Heart left ventricle (tissue), 16 donors: ENCODE measurements at regions not wholly inside any gene's neighbourhood (a gene's known extent, or its start where the extent isn't known, plus 50 kb on each side); places are given as distances from the start of the nearest gene placed in this dataset.

Experiments
- ATAC-seq, 4 donors: fragments of 200-7000 bp; cut with Tn5 transposase; one replicate each; pipeline ENCODE4 v1.9.1; 2020 to 2022; ENCODE audit warnings: moderate library complexity in 4 of 4, mild to moderate bottlenecking in 3 of 4, moderate number of reproducible peaks in 1 of 4
- DNase-seq, 5 donors: peaks; one replicate each; pipeline ENCODE4 v3.0.0-alpha.2; 2020
- H3K27ac ChIP-seq, 12 donors: fragments of 200-600 bp; sonication (generic) in 4 of 12; one replicate each; pipeline versions ENCODE4 v1.5.0 to v1.8.0; 2016 to 2022; ENCODE audit warnings: mild to moderate bottlenecking in 2 of 12
- H3K27me3 ChIP-seq, 9 donors: fragments of 200-600 bp; sonication (generic) in 2 of 9; one replicate each; pipeline versions ENCODE4 v1.5.1 to v1.8.0; 2016 to 2022; ENCODE audit warnings: mild to moderate bottlenecking in 3 of 9
- H3K36me3 ChIP-seq, 9 donors: fragments of 200-600 bp; sonication (generic) in 2 of 9; one replicate each; pipeline versions ENCODE4 v1.5.0 to v1.8.0; 2018 to 2022; ENCODE audit warnings: mild to moderate bottlenecking in 2 of 9
- H3K4me1 ChIP-seq, 12 donors: fragments of 200-600 bp; sonication (generic) in 4 of 12; one replicate each; pipeline versions ENCODE4 v1.5.0 to v1.8.0; 2016 to 2022; ENCODE audit warnings: mild to moderate bottlenecking in 3 of 12
- H3K4me3 ChIP-seq, 12 donors: fragments of 200-600 bp; sonication (generic) in 4 of 12; one replicate each; pipeline versions ENCODE4 v1.5.0 to v1.8.0; 2017 to 2022; ENCODE audit warnings: mild to moderate bottlenecking in 9 of 12, moderate library complexity in 4 of 12
- H3K9me3 ChIP-seq, 12 donors: fragments of 200-600 bp; sonication (generic) in 4 of 12; one replicate each; pipeline versions ENCODE4 v1.5.0 to v1.8.0; 2016 to 2022; ENCODE audit warnings: mild to moderate bottlenecking in 1 of 12
- POLR2A ChIP-seq, 2 donors: fragments of 450-650 bp; IDR thresholded peaks; one replicate each; pipeline ENCODE4 v1.6.1; 2017; ENCODE audit warnings: antibody characterized with exemption in 2 of 2, mild to moderate bottlenecking in 2 of 2, moderate library complexity in 2 of 2
- WGBS, 4 donors: extraction: QIAGEN DNeasy Blood & Tissue Kit in 2 of 4; methylation state at CpG; one replicate each; pipeline versions ENCODE4 v1.1.5 to v1.1.7; 2013 to 2018; 5-methylcytosine and 5-hydroxymethylcytosine counted together
- intact Hi-C, 10 donors: fragments of 100-400 bp; cut with DNase I; formaldehyde crosslinking; loops; one replicate each; pipeline versions ENCODE4 v1.11.1 to v1.14.2; 2022
- TF ChIP-seq, protein P1 (sequence below), 12 donors: fragments of 200-600 bp; sonication (generic) in 4 of 12; IDR thresholded peaks; one replicate each; pipeline versions ENCODE4 v1.5.0 to v1.8.0; 2018 to 2022; ENCODE audit warnings: antibody characterized with exemption in 12 of 12, mild to moderate bottlenecking in 5 of 12
- donor health status: ischemic (EF 13 %, LVEDD 7.1; RV severe dilation, severe dysfunction).
- donor health status: healthy with polysubstance abuse.
- donor health status: DM: no; HTN: yes; CAD: no.
- donor health status: DM: no; HTN: no; CAD: no.
- donor health status: ischemic (EF 25% LVEDD 6.9; RV normal size, moderate dysfunction).
- donor health status: ischemic (EF 25% LVEDD 5.7; RV mildly dilated, moderate dysfunction).
- donor health status: healthy.
- donor health status: DM: yes; HTN: yes; CAD: no.
- donor health status: ischemic (EF 35%, LVEDD 5.7; RV mildly dilated, moderate dysfunction).
- donor health status: nonischemic (EF 11% LVEDD 7.7; RV severe dilation, severe dysfunction).
- donor health status: DM: yes; HTN: yes; CAD: no.
- donor health status: PGD.
- donor health status: ischemic (EF 29% LVEDD 5.4; RV normal size, mild dysfunction).
- donor health status: nonischemic (EF 23%, LVEDD 6.1; RV moderate dilation, normal function).

DNA sequence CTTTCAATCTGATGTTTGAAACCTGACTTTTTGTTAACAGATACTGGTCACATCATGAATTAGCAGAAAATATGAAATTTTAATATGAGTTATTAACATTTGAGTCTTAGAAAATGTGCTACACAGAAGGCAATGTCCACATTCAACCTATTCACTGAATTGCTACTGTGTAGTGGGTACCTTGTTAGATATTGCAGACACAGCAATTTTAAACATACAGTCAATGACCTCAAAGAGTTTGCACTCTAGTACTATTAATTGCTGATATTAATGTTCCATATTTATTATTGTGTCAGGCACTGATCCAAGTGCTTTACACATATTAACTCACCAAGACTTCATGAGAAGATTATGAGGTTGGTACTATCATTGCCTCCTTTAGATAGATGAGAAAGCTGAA is 385.4 kb upstream of the PKDCC start:
- no peak for ATAC-seq
- Histone ChIP-seq H3K27me3 (no peaks in the 10 kb centered on the region), H3K4me1 (peaks cover 0 to 4% (median 0%) of the 10 kb centered on the region in 12 donors), H3K9me3 (no peaks in the 10 kb centered on the region), H3K27ac (no peak overlapping the region), H3K4me3 (no peak overlapping the region), H3K36me3 (no peaks in the 10 kb centered on the region)
- intact Hi-C loops, result no loop called here
- TF ChIP-seq, protein P1, sequence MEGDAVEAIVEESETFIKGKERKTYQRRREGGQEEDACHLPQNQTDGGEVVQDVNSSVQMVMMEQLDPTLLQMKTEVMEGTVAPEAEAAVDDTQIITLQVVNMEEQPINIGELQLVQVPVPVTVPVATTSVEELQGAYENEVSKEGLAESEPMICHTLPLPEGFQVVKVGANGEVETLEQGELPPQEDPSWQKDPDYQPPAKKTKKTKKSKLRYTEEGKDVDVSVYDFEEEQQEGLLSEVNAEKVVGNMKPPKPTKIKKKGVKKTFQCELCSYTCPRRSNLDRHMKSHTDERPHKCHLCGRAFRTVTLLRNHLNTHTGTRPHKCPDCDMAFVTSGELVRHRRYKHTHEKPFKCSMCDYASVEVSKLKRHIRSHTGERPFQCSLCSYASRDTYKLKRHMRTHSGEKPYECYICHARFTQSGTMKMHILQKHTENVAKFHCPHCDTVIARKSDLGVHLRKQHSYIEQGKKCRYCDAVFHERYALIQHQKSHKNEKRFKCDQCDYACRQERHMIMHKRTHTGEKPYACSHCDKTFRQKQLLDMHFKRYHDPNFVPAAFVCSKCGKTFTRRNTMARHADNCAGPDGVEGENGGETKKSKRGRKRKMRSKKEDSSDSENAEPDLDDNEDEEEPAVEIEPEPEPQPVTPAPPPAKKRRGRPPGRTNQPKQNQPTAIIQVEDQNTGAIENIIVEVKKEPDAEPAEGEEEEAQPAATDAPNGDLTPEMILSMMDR (IDR thresholded peaks at IDR 0.05), result no peak
- TF ChIP-seq POLR2A (IDR thresholded peaks at IDR 0.05), result no peak
- no peak for DNase-seq

DNA sequence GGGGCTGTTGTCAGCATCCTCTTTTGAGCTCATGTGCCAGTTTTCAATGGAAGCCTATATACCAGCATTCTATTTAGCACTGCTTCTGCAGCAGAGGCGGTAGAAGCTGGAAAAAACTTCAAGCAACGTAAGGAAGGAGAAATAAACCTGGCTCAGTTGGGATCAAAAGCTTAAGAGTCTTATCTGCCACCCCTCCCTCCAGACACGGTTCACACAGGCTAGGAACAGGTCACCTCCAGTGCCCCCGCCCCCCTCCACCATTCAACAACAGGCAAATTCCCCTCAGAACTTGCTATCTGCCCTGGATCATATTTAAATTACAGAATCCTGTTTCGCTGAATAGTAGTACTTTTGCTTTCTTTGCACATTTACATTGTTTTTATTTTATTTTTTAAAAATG is 384.8 kb upstream of the PKDCC start:
- Histone ChIP-seq H3K4me3 (no peak overlapping the region), H3K4me1 (peaks cover 0 to 4% (median 0%) of the 10 kb centered on the region in 12 donors), H3K36me3 (no peaks in the 10 kb centered on the region), H3K27me3 (no peaks in the 10 kb centered on the region), H3K27ac (no peak overlapping the region), H3K9me3 (no peaks in the 10 kb centered on the region)
- 77 to 86% (median 80%) methylated on average over 5 of the region's 5 CpGs for WGBS, 4 donors
- DNase-seq (no peak), ATAC-seq (no peak)
- no peak for TF ChIP-seq POLR2A (IDR thresholded peaks at IDR 0.05)
- TF ChIP-seq, protein P1 (IDR thresholded peaks at IDR 0.05), result no peak
- intact Hi-C loops, result no loop called here

DNA sequence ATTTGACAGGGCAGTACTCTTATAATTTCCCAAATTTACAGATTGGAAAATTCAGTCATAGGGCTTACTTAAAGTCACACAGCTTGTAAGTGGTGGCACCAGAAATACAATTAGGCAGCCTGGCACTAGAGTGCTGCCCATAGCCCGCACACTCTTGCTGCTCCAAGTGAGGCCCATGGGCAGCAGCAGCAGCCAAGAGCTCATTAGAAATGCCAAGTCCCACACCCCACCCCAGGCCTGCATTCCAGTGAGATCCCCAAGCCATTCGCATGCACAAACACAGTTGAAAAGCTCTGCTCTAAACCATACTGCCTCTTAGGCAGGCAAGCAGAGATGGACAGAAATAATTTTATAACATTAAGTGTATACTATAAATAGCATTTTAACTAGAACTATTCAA is 379.3 kb upstream of the PKDCC start:
- intact Hi-C loops, result no loop called here
- TF ChIP-seq POLR2A (IDR thresholded peaks at IDR 0.05), result no peak
- TF ChIP-seq, protein P1 (IDR thresholded peaks at IDR 0.05), result no peak
- no peaks in the 10 kb centered on the region for H3K9me3 ChIP-seq

DNA sequence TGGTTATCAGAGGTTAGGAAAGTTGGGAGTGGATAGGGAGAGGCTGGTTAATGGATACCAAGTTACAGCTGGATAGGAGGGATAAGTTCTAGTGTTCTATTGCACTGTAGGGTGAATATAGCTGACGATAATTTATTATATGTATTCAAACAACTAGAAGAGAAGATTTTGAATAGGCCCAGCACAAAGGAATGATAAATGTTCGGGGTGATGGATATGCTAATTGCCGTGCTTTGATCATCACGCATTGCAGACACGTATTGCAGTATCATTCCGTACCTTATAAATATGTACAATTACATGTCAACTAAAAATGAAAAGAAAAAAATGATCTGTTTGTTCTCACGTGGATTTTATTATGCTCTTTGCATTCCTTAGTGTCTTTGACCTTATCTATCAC is 369.2 kb upstream of the PKDCC start:
- ATAC-seq, result no peak
- H3K27ac ChIP-seq, result no peak overlapping the region
- H3K4me1 ChIP-seq, result no peaks in the 10 kb centered on the region
- no peak for DNase-seq
- TF ChIP-seq, protein P1 (IDR thresholded peaks at IDR 0.05), result no peak
- TF ChIP-seq POLR2A (IDR thresholded peaks at IDR 0.05), result no peak
- 82 to 89% (median 87%) methylated on average over 7 of the region's 7 CpGs for WGBS, 4 donors
- no peak overlapping the region for H3K4me3 ChIP-seq
- no peaks in the 10 kb centered on the region for H3K27me3 ChIP-seq
- intact Hi-C loops, result no loop called here
- H3K9me3 ChIP-seq, result peaks cover 0 to 5% (median 0%) of the 10 kb centered on the region in 12 donors
- H3K36me3 ChIP-seq, result no peaks in the 10 kb centered on the region

More for the DNA sequence above, 379.3 kb upstream of the PKDCC start:
- Histone ChIP-seq H3K4me3 (no peak overlapping the region), H3K27me3 (no peaks in the 10 kb centered on the region), H3K4me1 (peaks cover 0 to 10% (median 4%) of the 10 kb centered on the region in 12 donors), H3K36me3 (no peaks in the 10 kb centered on the region), H3K27ac (no peak overlapping the region)
- 57 to 88% (median 64%) methylated on average over 2 of the region's 2 CpGs for WGBS, 4 donors
- ATAC-seq (peak in 3 of 4 donors; percentile 69 to 80 (median 73)), DNase-seq (peak in 1 of 5 donors; percentile 19)
